GM18867 (cell line): ENCODE measurements at regions not wholly inside any gene's neighbourhood (a gene's known extent, or its start where the extent isn't known, plus 50 kb on each side); places are given as distances from the start of the nearest gene placed in this dataset.

ENCODE experiments used
- ATAC-seq: cut with Tn5 transposase; IDR thresholded peaks from one replicate; pipeline ENCODE4 v1.9.1; 2021; ENCODE audit warnings: mild to moderate bottlenecking, moderate library complexity; ENCODE audit not compliant: unreplicated experiment

DNA sequence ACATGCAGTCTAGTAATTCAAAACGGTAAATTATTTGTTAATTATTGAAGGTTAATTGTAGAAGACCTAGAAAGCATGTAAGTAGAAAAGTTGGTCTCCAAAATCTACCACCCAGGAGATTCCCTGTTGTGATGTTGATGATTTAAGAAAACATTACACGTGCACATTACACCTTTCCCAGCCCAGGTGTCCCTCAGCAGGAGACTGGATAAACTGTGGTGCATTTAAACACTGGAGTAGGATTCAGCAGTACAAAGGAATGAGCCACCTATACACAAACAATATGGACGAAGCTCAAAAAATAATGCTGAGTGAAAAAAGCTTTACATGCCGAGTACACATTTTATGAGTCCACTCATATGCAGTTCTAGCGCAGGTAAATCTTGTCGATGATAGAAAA lies 109.0 kb upstream of the STARD3NL start:
- no peak for ATAC-seq

DNA sequence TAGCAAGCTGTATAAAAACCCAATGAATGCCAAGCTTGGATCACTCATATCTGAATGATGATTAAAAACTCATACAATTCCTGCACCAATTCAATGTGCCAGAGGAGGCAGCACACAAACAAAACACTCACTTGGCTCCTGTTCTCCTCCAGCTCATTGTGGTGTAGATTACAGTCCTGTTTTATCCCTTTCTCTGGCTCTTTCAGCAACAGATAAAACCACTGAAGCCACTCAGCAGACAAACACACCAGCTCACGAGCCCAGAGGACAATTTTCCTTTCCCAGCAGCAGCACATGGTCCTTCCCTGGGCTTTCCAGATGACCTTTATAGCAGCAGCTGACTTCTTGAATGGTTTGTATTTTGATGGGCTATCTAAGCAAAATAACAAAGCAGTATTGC lies 107.3 kb upstream of the STARD3NL start:
- no peak for ATAC-seq

DNA sequence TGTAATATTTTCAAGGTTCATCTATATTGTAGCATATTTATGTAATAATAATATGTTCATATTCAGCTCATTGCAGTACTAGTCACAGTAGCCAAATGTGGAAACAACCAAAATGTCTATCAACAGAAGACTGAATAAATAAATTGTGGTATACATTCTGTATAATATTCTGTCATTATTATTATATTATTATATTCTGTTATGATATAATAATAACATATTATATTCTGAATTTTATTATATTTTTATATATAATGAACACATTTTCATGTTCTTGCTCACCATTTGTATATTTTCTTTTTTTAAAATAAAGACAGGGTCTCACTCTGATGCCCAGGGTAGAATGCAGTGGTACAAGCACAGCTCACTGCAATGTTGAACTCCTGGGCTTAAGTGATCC lies 91.2 kb upstream of the STARD3NL start:
- ATAC-seq, result no peak

DNA sequence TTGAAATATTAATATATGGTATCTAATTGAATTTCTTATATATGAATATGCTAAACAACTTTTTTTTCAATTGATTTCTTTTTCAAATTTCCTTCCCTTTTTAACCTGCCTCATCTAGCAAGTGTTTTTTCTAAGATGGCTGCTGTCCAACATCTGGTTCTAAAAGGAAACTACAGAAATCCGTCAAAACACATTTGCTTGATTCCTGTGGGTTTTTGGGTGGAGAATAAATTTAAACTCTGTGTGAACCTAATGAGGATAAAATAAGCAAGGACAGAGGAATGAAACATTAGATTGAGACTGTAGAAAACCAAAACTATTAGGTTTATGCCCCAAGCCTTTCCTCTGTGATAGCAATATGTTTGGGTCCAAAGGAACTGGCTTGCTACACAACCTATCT lies 75.5 kb upstream of the STARD3NL start:
- no peak for ATAC-seq

DNA sequence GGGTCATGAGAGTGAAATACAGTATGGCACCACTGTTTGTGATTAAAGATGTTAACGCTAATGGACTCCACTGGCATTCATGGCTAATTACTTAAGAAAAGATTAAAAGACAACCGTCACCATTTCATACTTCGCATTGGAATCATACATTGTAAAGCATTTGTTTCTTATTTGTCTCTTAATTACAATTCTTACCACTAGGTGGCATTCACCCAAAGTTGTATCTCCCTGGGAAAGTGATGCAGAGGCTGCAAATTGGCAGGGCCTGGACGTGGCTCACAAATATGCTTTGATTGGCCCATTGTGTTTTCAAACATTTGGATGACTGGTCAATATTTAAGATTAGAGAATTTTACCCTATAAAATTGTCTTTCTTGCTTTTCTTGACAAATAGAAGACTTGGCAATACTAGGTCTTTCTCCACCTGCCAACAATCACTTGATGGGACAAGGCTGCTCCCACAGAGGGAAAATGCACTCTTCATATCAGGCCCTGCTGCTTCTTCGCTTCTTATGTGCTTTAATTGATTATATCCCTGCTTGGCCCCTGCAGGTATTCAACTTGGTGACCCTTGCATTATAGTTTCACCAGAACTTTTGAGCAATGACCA lies 72.1 kb upstream of the STARD3NL start:
- peak; percentile 70 for ATAC-seq

DNA sequence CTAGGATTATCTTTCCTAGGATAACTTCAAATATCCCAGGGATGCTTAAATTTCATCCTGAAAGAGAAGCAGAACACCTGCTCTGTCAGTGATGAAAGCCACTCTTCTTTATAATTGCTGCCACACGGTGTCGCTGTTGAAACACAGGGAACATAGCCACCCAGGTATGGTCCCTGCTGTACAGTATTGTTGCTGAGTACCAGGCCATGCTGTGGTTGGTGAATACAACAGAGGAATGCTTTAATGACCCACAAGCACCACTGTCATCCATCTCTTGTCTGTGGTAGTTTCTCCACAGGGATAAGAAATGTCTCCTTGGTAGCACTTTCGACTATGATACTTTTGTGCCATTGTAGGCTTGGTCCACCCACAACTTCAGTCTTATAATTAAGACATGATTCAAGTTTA lies 70.6 kb upstream of the STARD3NL start:
- peak; percentile 72 for ATAC-seq

DNA sequence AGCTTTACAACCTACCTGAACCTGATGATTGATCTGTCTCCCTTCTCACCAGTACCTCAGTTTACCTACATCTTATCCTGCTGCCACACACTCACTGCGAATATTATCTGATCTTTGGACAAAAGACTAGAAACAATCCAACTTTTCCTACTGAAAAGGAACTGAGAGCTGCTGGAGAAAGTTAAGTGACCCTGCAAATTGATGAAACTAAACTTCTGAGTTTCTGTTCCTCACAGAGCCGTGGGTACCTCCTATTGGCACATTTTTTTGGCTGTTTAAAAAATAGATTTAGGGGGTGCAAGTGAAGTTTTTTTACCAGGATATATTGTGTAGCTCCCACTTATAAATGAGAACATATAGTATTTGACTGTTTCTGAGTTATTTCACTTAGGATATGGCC lies 66.0 kb upstream of the STARD3NL start:
- ATAC-seq, result no peak

DNA sequence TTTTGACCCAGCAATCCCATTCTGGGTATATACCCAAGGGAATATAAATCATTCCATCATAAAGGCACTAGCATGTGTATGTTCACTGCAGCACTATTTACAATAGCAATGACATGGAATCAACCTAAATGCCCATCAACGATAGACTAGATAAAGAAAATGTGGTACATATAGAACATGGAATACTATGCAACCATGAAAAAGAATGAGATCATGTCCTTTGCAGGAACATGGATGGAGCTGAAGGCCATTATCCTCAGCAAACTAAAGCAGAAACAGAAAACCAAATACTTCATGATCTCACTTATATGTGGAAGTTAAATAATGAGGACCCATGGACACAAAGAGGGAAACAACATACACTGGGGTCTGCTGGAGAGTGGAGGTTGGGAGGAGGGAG lies 58.0 kb upstream of the STARD3NL start:
- ATAC-seq, result no peak

DNA sequence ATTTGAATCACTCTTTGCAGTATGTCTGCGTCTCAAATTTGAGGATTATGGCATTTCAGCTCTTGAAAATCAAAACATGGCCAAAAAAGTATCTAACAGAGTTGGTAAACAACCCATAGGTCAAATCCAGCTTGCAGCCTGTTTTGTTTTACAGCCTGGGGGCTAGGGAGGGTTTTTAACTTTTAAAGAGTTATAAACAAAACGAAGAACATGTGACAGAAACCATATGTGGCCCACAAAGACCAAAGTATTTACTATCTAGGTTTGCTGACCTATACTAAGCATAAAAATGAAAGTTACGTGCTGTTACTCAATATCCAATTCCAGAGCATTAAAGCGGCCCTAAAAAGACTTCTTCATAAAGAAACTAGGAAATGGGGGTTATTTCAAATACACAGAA lies 55.5 kb upstream of the STARD3NL start:
- no peak for ATAC-seq

DNA sequence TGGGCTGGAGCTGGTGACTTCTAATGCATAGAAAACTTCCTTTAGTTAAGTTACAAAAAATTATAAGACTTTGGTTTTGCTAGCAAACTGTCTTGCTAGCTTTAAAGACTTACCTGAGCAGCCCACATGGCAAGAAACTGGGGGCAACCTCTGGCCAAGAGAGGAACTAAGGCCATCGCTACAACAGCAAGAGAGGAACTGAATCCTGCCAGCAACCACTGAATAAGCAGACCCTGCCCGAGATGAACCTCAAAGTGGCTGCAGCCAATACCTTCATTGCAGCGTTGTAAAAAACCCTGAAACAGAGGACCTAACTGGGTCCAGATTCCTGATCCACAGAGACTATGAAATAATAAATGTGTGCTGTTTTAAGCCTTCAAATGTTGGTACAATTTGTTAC lies 54.6 kb upstream of the STARD3NL start:
- no peak for ATAC-seq

DNA sequence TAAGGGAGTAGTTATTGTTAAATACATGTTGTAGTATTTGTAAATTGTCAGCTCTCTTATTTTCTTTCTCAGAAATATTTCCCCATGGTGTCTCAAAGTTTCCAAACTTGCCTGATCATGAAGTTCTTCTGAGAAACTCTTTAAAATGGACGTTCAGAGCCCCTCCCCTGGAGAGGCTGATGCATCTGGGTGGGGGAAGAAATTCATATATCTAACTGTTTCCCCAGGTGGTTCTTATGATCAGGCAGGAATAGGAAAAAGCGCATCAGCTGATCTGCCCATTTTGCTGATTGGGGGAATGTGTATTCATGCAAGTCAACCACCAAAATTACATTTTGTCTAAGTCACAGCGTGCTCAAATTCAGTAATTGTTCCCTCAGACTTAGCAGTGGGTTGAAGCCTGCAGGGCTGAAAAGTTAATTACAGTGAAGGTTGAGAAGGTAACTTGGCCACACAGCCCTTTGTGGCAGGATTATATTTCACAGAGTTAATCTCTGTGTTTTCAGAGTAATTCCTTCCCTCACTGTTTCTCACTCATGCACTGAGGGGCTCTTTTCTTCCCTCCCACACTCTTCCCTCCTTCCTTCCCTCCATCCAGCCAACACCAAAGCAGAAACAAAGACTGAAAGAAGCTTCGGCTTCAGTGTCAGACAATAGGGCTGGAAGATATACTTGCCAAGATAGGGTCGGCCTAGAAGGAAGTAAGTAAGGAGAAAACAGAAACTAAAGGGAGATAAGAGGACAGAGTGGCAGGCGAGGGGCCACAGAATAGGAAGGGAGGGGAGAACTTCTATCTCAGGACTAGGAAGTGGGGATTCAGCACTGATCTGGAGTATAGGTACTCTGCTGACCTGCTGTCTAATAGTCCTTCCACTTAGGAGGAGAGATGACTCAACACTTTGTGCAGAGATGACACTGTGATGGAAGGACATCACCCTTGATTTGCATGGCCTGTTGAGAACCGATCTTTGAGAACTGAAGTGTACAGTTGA lies 50.5 kb upstream of the STARD3NL start:
- ATAC-seq, result no peak
